GM18505 (cell line): ENCODE measurements at regions not wholly inside any gene's neighbourhood (a gene's known extent, or its start where the extent isn't known, plus 50 kb on each side); places are given as distances from the start of the nearest gene placed in this dataset.

Experiments used
- ATAC-seq: cut with Tn5 transposase; IDR thresholded peaks from one replicate; pipeline ENCODE4 v1.9.1; 2021; ENCODE audit not compliant: unreplicated experiment
- POLR2A ChIP-seq: IDR thresholded peaks from 4 replicates; pipeline ENCODE4 v1.6.1; 2011; ENCODE audit warnings: borderline replicate concordance; ENCODE audit not compliant: insufficient read depth, insufficient read length; ENCODE audit errors: extremely low read depth

- TF ChIP-seq POLR2A, result no peak
Observed at GRCh38 chr11:10641912-10642697, 51.5 kb downstream of the IRAG1 start.

GRCh38 chr11:10641177-10641911, 52.2 kb downstream of the IRAG1 start:
- peak; percentile 83 for ATAC-seq
- TF ChIP-seq POLR2A, result peak; percentile 46

More at GRCh38 chr11:10641912-10642697, 51.5 kb downstream of the IRAG1 start:
- no peak for ATAC-seq

- no peak for TF ChIP-seq POLR2A
- no peak for ATAC-seq
Observed at GRCh38 chr11:10640308-10640707, 53.2 kb downstream of the IRAG1 start.

- no peak for ATAC-seq
- no peak for TF ChIP-seq POLR2A
Observed at GRCh38 chr11:10639350-10639749, 54.2 kb downstream of the IRAG1 start.

GRCh38 chr11:10638316-10638925, 55.1 kb downstream of the IRAG1 start:
- TF ChIP-seq POLR2A, result no peak
- no peak for ATAC-seq

- no peak for TF ChIP-seq POLR2A
- ATAC-seq, result no peak
Observed at GRCh38 chr11:10637731-10638151, 55.8 kb downstream of the IRAG1 start.

- ATAC-seq, result no peak
- no peak for TF ChIP-seq POLR2A
Observed at GRCh38 chr11:10634407-10634806, 59.1 kb downstream of the IRAG1 start.

- no peak for ATAC-seq
- no peak for TF ChIP-seq POLR2A
Observed at GRCh38 chr11:10633261-10633660, 60.3 kb downstream of the IRAG1 start.

GRCh38 chr11:10632483-10632882, 61.1 kb downstream of the IRAG1 start:
- no peak for ATAC-seq
- TF ChIP-seq POLR2A, result no peak

- no peak for ATAC-seq
- no peak for TF ChIP-seq POLR2A
Observed at GRCh38 chr11:10631761-10632160, 61.8 kb downstream of the IRAG1 start.

GRCh38 chr11:10629411-10630002, 61.0 kb upstream of the LYVE1 start:
- TF ChIP-seq POLR2A, result no peak
- no peak for ATAC-seq

GRCh38 chr11:10628508-10629236, 60.2 kb upstream of the LYVE1 start:
- TF ChIP-seq POLR2A, result no peak
- ATAC-seq, result no peak

- no peak for TF ChIP-seq POLR2A
- ATAC-seq, result no peak
Observed at GRCh38 chr11:10627816-10628215, 59.4 kb upstream of the LYVE1 start.
